ENCODE measurements at regions not wholly inside any gene's neighbourhood (a gene's known extent, or its start where the extent isn't known, plus 50 kb on each side); places are given as distances from the start of the nearest gene placed in this dataset.

DNA sequence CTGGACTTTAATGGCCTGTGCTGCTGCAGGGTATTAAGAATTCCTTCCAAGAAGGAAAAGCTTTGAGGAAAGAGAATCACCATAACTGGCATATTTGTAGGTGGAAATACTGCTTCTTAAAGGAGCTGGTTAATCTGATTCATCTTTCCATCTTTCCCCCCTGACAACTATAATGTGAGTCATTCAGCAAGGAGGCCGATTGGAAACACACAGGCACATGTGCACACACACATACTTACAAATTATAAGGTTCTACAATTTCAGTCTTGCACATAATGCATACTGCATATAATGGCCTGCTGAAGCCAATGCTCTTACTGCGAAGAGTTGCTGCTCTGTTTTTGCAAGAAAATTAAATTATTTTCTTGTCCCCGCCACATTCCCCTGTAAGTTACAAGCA is 78.8 kb upstream of the TPP2 start:
- no peaks in the 10 kb centered on the region for H4K20me1 ChIP-seq (ENCODE audit: insufficient read depth, low read length)
- H3K36me3 ChIP-seq (ENCODE audit: insufficient read depth, low read length) = no peaks in the 10 kb centered on the region
- H3K79me2 ChIP-seq (ENCODE audit: insufficient read depth, low read length) = no peaks in the 10 kb centered on the region
- TF ChIP-seq, protein P1, sequence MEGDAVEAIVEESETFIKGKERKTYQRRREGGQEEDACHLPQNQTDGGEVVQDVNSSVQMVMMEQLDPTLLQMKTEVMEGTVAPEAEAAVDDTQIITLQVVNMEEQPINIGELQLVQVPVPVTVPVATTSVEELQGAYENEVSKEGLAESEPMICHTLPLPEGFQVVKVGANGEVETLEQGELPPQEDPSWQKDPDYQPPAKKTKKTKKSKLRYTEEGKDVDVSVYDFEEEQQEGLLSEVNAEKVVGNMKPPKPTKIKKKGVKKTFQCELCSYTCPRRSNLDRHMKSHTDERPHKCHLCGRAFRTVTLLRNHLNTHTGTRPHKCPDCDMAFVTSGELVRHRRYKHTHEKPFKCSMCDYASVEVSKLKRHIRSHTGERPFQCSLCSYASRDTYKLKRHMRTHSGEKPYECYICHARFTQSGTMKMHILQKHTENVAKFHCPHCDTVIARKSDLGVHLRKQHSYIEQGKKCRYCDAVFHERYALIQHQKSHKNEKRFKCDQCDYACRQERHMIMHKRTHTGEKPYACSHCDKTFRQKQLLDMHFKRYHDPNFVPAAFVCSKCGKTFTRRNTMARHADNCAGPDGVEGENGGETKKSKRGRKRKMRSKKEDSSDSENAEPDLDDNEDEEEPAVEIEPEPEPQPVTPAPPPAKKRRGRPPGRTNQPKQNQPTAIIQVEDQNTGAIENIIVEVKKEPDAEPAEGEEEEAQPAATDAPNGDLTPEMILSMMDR (IDR thresholded peaks at IDR 0.05; ENCODE audit: extremely low read depth, low read depth, low read length) = no peak
- H3K4me3 ChIP-seq (ENCODE audit: insufficient read depth, low read length) = no peak overlapping the region
- DNase-seq (ENCODE audit: insufficient read length, low spot score, missing footprints) = peak; percentile 19
- no peaks in the 10 kb centered on the region for H3K4me1 ChIP-seq (ENCODE audit: insufficient read depth, low read length)
- H3K9me3 ChIP-seq (ENCODE audit: low read depth, low read length) = no peaks in the 10 kb centered on the region
- H2AFZ ChIP-seq (ENCODE audit: low read length) = no peak overlapping the region
- no peaks in the 10 kb centered on the region for H3K27me3 ChIP-seq (ENCODE audit: insufficient read depth, low read length)
- H3K27ac ChIP-seq (ENCODE audit: low read depth, low read length) = no peak overlapping the region
- no peak overlapping the region for H3K4me2 ChIP-seq (ENCODE audit: insufficient read depth, low read length)

- Histone ChIP-seq H3K4me3 (ENCODE audit: insufficient read depth, low read length) (no peak overlapping the region), H3K4me1 (ENCODE audit: insufficient read depth, low read length) (no peaks in the 10 kb centered on the region), H3K27me3 (ENCODE audit: insufficient read depth, low read length) (no peaks in the 10 kb centered on the region), H2AFZ (ENCODE audit: low read length) (no peak overlapping the region), H4K20me1 (ENCODE audit: insufficient read depth, low read length) (no peaks in the 10 kb centered on the region), H3K4me2 (ENCODE audit: insufficient read depth, low read length) (no peak overlapping the region), H3K36me3 (ENCODE audit: insufficient read depth, low read length) (no peaks in the 10 kb centered on the region), H3K9me3 (ENCODE audit: low read depth, low read length) (no peaks in the 10 kb centered on the region), H3K79me2 (ENCODE audit: insufficient read depth, low read length) (no peaks in the 10 kb centered on the region), H3K27ac (ENCODE audit: low read depth, low read length) (no peak overlapping the region)
- DNase-seq (ENCODE audit: insufficient read length, low spot score, missing footprints) = no peak
- TF ChIP-seq, protein P1 (IDR thresholded peaks at IDR 0.05; ENCODE audit: extremely low read depth, low read depth, low read length) = no peak
Observed at GRCh38 chr13:102510072-102510471, 86.7 kb upstream of the TPP2 start.

GRCh38 chr13:102508411-102508810 is 88.4 kb upstream of the TPP2 start:
- Histone ChIP-seq H4K20me1 (ENCODE audit: insufficient read depth, low read length) (no peaks in the 10 kb centered on the region), H3K4me1 (ENCODE audit: insufficient read depth, low read length) (no peaks in the 10 kb centered on the region), H3K4me3 (ENCODE audit: insufficient read depth, low read length) (no peak overlapping the region), H3K27me3 (ENCODE audit: insufficient read depth, low read length) (no peaks in the 10 kb centered on the region), H2AFZ (ENCODE audit: low read length) (no peak overlapping the region), H3K4me2 (ENCODE audit: insufficient read depth, low read length) (no peak overlapping the region), H3K27ac (ENCODE audit: low read depth, low read length) (no peak overlapping the region), H3K79me2 (ENCODE audit: insufficient read depth, low read length) (no peaks in the 10 kb centered on the region), H3K9me3 (ENCODE audit: low read depth, low read length) (no peaks in the 10 kb centered on the region), H3K36me3 (ENCODE audit: insufficient read depth, low read length) (no peaks in the 10 kb centered on the region)
- DNase-seq (ENCODE audit: insufficient read length, low spot score, missing footprints) = no peak
- TF ChIP-seq, protein P1 (IDR thresholded peaks at IDR 0.05; ENCODE audit: extremely low read depth, low read depth, low read length) = no peak

DNA sequence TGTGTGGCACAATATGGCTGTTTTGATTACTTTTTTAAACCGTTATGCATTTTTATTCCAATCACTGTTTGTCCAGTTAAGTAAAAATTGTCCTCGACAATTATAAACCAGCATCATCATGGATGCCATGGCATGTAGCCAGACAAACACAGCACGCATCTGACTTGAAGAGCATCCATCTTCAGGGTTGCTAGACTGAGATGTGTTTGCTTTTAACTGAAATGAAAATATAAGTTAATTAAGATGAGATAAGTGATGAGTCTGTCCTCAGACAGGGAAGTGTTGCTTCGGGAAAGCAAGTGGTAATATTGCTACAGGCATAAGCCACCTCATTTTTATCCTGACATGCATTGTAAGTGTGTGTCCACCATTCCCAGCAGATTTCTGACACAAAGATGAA is 92.8 kb upstream of the TPP2 start:
- Histone ChIP-seq H4K20me1 (ENCODE audit: insufficient read depth, low read length) (no peaks in the 10 kb centered on the region), H3K27me3 (ENCODE audit: insufficient read depth, low read length) (no peaks in the 10 kb centered on the region), H3K79me2 (ENCODE audit: insufficient read depth, low read length) (no peaks in the 10 kb centered on the region), H3K4me3 (ENCODE audit: insufficient read depth, low read length) (no peak overlapping the region), H2AFZ (ENCODE audit: low read length) (no peak overlapping the region), H3K4me2 (ENCODE audit: insufficient read depth, low read length) (no peak overlapping the region), H3K9me3 (ENCODE audit: low read depth, low read length) (no peaks in the 10 kb centered on the region), H3K4me1 (ENCODE audit: insufficient read depth, low read length) (no peaks in the 10 kb centered on the region), H3K27ac (ENCODE audit: low read depth, low read length) (no peak overlapping the region), H3K36me3 (ENCODE audit: insufficient read depth, low read length) (no peaks in the 10 kb centered on the region)
- DNase-seq (ENCODE audit: insufficient read length, low spot score, missing footprints) = no peak
- TF ChIP-seq, protein P1 (IDR thresholded peaks at IDR 0.05; ENCODE audit: extremely low read depth, low read depth, low read length) = no peak
